Hepatocyte (in vitro differentiated cells): ENCODE measurements at regions not wholly inside any gene's neighbourhood (a gene's known extent, or its start where the extent isn't known, plus 50 kb on each side); places are given as distances from the start of the nearest gene placed in this dataset.

Experiments used
- DNase-seq: peaks from one replicate; pipeline ENCODE4 v3.0.0-alpha.2; 2016; ENCODE audit warnings: low spot score
- H2AFZ ChIP-seq: fragments of 200-600 bp; sonication (generic); 2 replicates; pipeline ENCODE4 v1.6.0; 2016; ENCODE audit warnings: antibody characterized with exemption, mild to moderate bottlenecking
- H3K27ac ChIP-seq: fragments of 200-600 bp; sonication (generic); 2 replicates; pipeline ENCODE4 v1.5.1; 2016; ENCODE audit warnings: mild to moderate bottlenecking
- H3K27me3 ChIP-seq: fragments of 200-600 bp; sonication (generic); 2 replicates; pipeline ENCODE4 v1.6.1; 2016
- H3K36me3 ChIP-seq: fragments of 200-600 bp; sonication (generic); replicated peaks from 2 replicates; pipeline ENCODE4 v1.5.1; 2016; ENCODE audit warnings: low read depth; ENCODE audit not compliant: insufficient read depth
- H3K4me1 ChIP-seq: fragments of 200-600 bp; sonication (generic); 2 replicates; pipeline ENCODE4 v1.5.1; 2016; ENCODE audit warnings: mild to moderate bottlenecking, moderate library complexity; ENCODE audit not compliant: insufficient read depth
- H3K4me2 ChIP-seq: fragments of 200-600 bp; sonication (generic); 2 replicates; pipeline ENCODE4 v1.6.0; 2016
- H3K4me3 ChIP-seq: fragments of 200-600 bp; sonication (generic); 2 replicates; pipeline ENCODE4 v1.5.1; 2016; ENCODE audit warnings: mild to moderate bottlenecking
- H3K79me2 ChIP-seq: fragments of 200-600 bp; sonication (generic); 2 replicates; pipeline ENCODE4 v1.6.0; 2017; ENCODE audit warnings: mild to moderate bottlenecking
- H3K9me2 ChIP-seq: fragments of 200-600 bp; sonication (generic); replicated peaks from 2 replicates; pipeline ENCODE4 v1.6.0; 2017; ENCODE audit warnings: mild to moderate bottlenecking; ENCODE audit not compliant: insufficient read depth
- H3K9me3 ChIP-seq: fragments of 200-600 bp; sonication (generic); 2 replicates; pipeline ENCODE4 v1.5.1; 2016; ENCODE audit warnings: low read depth, mild to moderate bottlenecking
- H4K20me1 ChIP-seq: fragments of 200-600 bp; sonication (generic); 2 replicates; pipeline ENCODE4 v1.6.0; 2016; ENCODE audit warnings: mild to moderate bottlenecking; ENCODE audit not compliant: insufficient read depth, poor library complexity, severe bottlenecking
- CTCF ChIP-seq: fragments of 200-600 bp; sonication (generic); IDR thresholded peaks from 2 replicates; pipeline ENCODE4 v1.5.1; 2016; ENCODE audit warnings: antibody characterized with exemption, mild to moderate bottlenecking; ENCODE audit not compliant: poor library complexity
- EZH2 ChIP-seq: fragments of 200-600 bp; sonication (generic); IDR thresholded peaks from 2 replicates; pipeline ENCODE4 v1.6.1; 2016; ENCODE audit warnings: antibody characterized with exemption, mild to moderate bottlenecking, borderline replicate concordance
- EZH2phosphoT487 ChIP-seq: fragments of 200-600 bp; sonication (generic); IDR thresholded peaks from one replicate; pipeline ENCODE4 v1.6.1; 2018; ENCODE audit warnings: antibody characterized with exemption, mild to moderate bottlenecking, low read depth, moderate library complexity; ENCODE audit not compliant: unreplicated experiment, severe bottlenecking
- WGBS: methylation state at CpG from one replicate; pipeline ENCODE4 v1.1.6; 2016; ENCODE audit warnings: low lambda C conversion rate; ENCODE audit errors: missing lambda C conversion rate; 5-methylcytosine and 5-hydroxymethylcytosine counted together

GRCh38 chr3:166199491-166199890 lies 362.3 kb upstream of the BCHE start:
- Histone ChIP-seq H2AFZ (no peak overlapping the region), H3K4me3 (no peak overlapping the region), H3K27me3 (no peaks in the 10 kb centered on the region), H3K9me2 (no peaks in the 10 kb centered on the region), H3K27ac (no peak overlapping the region), H4K20me1 (no peaks in the 10 kb centered on the region), H3K36me3 (no peaks in the 10 kb centered on the region), H3K79me2 (no peaks in the 10 kb centered on the region), H3K4me1 (no peaks in the 10 kb centered on the region), H3K9me3 (no peaks in the 10 kb centered on the region), H3K4me2 (no peak overlapping the region)
- TF ChIP-seq CTCF = no peak
- TF ChIP-seq EZH2 = no peak
- no peak for TF ChIP-seq EZH2phosphoT487
- DNase-seq = no peak

- Histone ChIP-seq H3K27me3 (no peaks in the 10 kb centered on the region), H3K4me2 (no peak overlapping the region), H3K4me3 (no peak overlapping the region), H3K36me3 (no peaks in the 10 kb centered on the region), H3K9me2 (no peaks in the 10 kb centered on the region), H3K27ac (no peak overlapping the region), H3K79me2 (no peaks in the 10 kb centered on the region), H3K9me3 (no peaks in the 10 kb centered on the region), H3K4me1 (no peaks in the 10 kb centered on the region), H4K20me1 (no peaks in the 10 kb centered on the region), H2AFZ (no peak overlapping the region)
- TF ChIP-seq CTCF (no peak), EZH2phosphoT487 (no peak), EZH2 (no peak)
- 79% methylated on average over 2 of the region's 2 CpGs for WGBS
- DNase-seq = no peak
Measured at GRCh38 chr3:166195808-166196207, 358.6 kb upstream of the BCHE start.

GRCh38 chr3:166191411-166191810 lies 354.2 kb upstream of the BCHE start:
- Histone ChIP-seq H3K9me2 (no peaks in the 10 kb centered on the region), H3K79me2 (no peaks in the 10 kb centered on the region), H3K27me3 (no peaks in the 10 kb centered on the region), H3K4me3 (no peak overlapping the region), H3K4me2 (no peak overlapping the region), H4K20me1 (no peaks in the 10 kb centered on the region), H3K36me3 (no peaks in the 10 kb centered on the region), H2AFZ (no peak overlapping the region), H3K9me3 (no peaks in the 10 kb centered on the region), H3K27ac (peak overlapping the region; percentile 51), H3K4me1 (no peaks in the 10 kb centered on the region)
- 80% methylated on average over 2 of the region's 2 CpGs for WGBS
- DNase-seq = peak; percentile 10
- TF ChIP-seq EZH2phosphoT487 (no peak), EZH2 (no peak), CTCF (no peak)

GRCh38 chr3:166190360-166190759 lies 353.1 kb upstream of the BCHE start:
- Histone ChIP-seq H3K79me2 (no peaks in the 10 kb centered on the region), H3K36me3 (no peaks in the 10 kb centered on the region), H3K9me2 (no peaks in the 10 kb centered on the region), H3K27ac (peak overlapping the region; percentile 51), H2AFZ (no peak overlapping the region), H3K27me3 (no peaks in the 10 kb centered on the region), H3K4me3 (no peak overlapping the region), H3K9me3 (no peaks in the 10 kb centered on the region), H3K4me2 (no peak overlapping the region), H3K4me1 (no peaks in the 10 kb centered on the region), H4K20me1 (no peaks in the 10 kb centered on the region)
- WGBS = 18% methylated on average over 1 of the region's 1 CpG
- peak; percentile 26 for DNase-seq
- no peak for TF ChIP-seq EZH2
- TF ChIP-seq CTCF = peak; percentile 15
